ENCODE measurements at regions not wholly inside any gene's neighbourhood (a gene's known extent, or its start where the extent isn't known, plus 50 kb on each side); places are given as distances from the start of the nearest gene placed in this dataset.

DNA sequence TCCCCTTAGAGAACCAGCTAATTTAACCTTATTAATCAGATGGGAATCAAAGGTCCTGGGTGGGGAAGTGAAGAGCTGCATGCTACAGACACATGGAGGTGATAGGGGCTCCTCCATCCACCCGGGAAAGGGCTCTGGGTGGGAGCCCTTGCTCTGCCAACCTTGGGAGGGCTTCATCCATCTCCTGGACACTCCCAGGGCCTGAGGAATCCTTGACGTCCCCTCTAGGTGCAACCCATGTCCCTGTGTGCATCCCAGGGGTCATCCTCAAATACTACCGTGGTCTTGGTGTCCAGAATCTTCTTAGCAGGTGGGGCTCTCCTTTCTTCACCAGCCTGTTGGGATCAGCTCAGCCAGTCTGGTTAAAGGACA, 55.4 kb upstream of the IGFBP3 start:
- DNase-seq (ENCODE audit: low read depth): no peak

DNA sequence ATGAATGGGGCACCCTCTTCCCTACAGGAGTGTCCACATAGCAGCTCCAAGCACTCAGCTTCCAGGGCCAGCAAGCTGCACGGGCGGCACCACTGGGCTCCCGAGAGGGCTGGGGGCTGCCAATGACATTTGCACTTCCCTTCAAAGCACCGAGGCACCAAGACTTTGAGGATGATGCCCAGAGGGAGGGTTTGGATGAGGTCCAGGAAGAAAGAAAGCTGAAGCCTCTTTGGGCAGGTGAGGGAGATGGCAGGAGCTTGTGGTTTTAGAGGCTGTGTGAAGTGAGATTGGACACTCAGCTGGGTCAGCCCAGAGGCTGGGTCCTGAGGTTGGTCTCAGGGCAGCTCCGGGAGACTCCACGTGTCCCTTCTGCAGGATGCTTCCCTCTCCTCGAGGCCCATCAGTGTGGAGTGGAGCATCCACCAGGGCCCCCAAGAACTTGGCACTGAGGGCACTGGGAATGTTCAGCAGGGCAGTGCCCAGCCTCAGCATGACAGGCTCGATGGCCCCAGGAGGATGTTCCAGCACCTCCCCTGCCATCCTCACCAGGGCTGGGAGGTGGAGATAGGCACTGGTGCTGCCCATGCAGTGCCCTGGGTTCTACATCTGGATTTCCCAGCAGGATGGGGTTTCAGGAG, 54.9 kb upstream of the IGFBP3 start:
- no peak for DNase-seq (ENCODE audit: low read depth)

DNA sequence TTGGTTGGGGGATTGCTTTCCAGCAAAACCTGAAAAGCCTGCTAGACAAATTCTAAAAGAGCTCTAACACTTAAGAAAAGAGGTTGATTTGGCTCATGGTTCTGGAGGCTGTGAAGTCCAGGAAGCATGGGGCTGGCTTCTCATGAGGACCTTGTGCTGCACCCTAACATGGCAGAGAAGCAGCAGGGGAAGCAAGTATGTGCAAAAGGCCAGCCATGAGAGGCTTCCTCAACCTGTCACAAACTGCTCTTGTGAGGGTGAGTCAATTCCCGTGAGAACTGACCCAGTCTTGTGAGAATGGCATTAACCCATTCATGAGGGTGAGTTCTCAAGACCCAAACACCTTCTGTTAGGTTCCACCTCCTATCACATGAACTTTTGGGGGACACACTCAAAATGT, 54.3 kb upstream of the IGFBP3 start:
- peak; percentile 60 for DNase-seq (ENCODE audit: low read depth)

DNA sequence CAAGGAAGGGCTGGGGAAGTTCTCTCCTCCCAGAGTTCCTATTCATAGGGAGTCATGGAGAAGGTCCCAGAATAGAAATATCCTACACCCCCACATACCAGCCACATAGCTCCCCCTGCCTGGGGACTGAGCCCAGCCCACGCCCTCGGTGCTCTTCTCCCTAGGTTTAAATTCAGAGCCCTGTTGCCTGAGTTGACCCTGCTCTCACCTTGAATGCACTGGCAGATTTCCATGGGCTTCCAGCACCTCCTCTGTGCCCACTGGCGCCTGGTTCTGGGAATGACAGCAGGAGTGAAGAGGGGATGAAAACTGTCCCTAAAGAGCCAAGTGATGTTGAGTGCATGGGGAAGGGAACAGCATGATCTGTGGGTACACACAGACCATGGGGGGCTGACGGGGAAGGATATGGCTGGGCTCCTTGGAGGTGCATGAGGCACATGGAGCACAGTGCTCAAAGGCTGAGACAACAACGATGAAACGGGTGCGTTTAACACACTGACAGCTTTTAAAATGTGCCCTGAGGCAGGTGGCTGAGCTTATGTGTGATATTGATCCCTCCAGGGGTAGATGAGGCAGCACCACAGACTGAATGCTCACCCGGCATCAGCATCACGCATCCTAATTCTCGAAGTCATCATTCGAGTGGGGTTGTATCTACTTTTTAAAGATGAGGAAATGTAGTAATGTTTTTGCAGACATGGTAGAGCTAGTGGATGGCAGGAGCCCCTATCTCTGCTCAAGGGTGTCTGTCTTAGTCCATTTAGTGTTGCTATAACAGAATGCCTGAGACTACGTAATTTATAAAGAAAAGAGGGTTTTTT, 53.7 kb upstream of the IGFBP3 start:
- DNase-seq (ENCODE audit: low read depth): no peak

DNA sequence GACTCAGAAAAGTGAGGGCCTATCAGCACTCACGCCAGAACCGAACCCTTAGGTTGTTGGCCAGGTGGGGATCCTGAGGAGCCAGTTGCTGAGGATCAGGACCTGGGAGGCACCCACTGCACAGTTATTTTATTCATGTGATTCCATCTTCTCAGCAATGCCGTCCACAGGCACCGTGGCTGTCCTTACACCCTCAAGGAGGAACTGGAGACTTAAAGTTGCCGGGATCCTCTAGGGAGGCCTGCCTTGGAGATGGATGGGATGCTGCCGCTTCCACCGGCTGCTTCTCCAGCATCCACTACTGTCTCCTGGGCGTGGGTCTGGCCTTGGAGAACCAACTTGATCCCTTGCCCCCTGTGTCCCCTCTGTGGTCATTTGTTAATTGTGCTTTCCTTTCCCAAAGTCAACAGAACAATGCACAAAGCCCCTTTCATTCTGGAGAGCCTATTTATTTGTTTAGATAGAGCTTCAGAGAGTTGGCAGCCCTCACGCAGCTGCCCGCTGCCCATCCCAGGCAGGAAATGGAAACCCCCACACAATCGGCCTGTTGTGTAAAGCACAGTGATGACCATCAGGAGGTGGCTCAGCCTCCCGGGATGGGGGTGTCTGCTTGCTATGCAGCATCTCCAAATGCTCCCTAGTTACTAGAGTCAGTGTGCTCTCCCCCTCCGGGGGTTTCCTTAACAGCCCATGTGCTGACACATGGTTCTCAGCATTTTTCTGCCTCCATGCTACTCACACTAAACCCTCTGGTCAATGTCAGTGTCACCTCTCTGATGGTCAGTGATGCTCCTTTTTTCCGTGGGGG, 52.9 kb upstream of the IGFBP3 start:
- DNase-seq (ENCODE audit: low read depth): peak; percentile 49

DNA sequence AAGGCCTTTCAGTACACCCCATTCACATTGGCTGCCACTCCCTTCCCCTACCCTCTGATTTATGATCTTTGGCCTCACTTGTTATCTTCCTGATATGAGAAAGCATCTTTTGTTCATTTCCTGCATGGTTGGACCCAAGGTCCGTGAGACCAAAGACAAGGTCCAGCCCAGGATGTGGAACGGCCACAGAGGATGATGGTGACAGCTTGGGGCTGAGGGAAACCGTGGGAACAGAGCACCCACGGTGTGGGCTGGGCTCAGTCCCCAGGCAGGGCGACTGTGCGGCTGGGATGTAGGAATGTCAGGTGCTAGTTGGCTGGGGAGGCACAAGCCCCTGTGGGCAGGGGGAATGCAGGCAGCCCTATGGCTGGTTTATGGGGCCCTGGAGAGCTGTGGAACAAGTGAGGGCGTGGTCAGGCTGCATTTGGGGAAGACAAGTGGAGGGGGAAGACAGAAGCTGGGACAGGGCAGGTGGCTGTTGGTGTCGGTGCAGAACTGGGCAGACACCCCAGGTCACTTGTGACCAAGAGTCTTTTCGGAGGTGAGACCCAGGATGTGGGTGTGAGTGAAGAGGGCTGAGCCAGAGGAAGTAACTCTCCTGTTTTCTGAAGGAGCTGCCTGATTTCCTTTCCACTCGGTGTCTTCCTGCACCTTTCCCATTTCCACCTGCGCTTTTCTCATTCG, 51.7 kb upstream of the IGFBP3 start:
- no peak for DNase-seq (ENCODE audit: low read depth)

DNA sequence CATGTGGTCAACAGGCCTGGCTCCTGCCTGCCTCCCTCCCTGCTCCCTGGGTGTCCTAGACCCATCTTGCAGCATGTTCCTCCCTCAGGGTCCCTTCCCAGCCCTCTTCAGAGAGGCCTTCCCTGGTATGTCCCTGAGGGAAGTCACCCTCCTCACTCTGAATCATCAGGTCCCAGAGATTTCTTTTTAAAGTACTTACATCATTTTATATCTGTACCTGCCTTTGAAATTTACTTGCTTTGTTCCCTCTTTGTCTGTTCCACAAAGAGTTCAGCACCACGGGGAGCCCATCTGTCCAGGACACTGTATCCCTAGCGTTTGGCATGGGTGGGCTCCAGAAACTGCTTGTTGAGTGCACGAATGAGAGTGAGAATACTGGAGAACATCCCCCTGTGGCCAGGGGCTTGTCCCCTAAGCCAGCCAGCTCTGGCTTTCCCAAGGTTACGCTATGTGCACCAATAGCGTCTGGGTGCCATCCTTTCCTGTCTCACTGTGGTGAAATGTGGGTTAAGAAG, 50.6 kb upstream of the IGFBP3 start:
- DNase-seq (ENCODE audit: low read depth): no peak

DNA sequence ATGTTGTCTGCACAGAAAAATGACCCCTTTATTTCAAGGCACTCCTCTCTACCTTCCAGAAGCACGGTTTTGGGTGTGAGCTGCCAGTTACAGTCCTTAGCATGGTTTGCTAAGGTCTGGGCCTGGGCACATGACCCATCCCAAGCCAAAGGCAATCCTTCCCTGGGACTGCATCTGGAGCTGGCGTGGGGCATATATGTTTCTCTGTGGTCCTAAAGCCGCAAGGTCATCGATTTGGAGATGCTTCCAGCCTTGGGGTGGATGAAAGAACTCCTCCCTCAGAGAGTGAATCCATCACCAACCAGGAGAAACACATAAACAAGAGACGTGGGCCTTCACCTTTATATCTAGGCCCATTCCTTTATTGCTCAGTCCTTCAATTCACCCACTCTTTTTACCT, 50.1 kb upstream of the IGFBP3 start:
- no peak for DNase-seq (ENCODE audit: low read depth)
